C4-2B (cell line): ENCODE measurements at regions not wholly inside any gene's neighbourhood (a gene's known extent, or its start where the extent isn't known, plus 50 kb on each side); places are given as distances from the start of the nearest gene placed in this dataset.

Experiments
- ZFX ChIP-seq: fragments of 450-650 bp; IDR thresholded peaks from 2 replicates; pipeline ENCODE4 v1.6.1; 2017
- TF ChIP-seq, protein P1 (sequence below): fragments of 450-650 bp; conservative IDR thresholded peaks from 2 replicates; pipeline ENCODE4 v1.5.1; 2017; ENCODE audit warnings: mild to moderate bottlenecking

DNA sequence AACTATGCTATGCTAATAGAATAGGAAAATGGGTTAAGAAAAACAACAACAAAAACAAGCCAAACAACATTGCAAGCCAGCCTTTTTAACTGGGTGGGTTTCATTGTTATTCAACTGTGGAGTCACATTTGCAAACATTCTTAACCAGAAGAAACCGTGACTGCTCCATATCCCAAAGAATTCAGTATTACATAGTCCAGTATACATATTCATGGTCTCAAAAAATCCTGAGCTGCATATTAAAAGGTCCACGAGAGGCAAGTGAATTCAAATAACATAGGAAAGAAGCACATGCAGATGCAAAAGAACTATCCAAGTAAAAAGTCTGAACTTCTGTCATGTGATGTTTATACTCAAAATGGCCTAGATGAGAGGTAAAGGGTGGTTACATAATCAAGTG lies 179.1 kb upstream of the ETAA1 start:
- TF ChIP-seq, protein P1, sequence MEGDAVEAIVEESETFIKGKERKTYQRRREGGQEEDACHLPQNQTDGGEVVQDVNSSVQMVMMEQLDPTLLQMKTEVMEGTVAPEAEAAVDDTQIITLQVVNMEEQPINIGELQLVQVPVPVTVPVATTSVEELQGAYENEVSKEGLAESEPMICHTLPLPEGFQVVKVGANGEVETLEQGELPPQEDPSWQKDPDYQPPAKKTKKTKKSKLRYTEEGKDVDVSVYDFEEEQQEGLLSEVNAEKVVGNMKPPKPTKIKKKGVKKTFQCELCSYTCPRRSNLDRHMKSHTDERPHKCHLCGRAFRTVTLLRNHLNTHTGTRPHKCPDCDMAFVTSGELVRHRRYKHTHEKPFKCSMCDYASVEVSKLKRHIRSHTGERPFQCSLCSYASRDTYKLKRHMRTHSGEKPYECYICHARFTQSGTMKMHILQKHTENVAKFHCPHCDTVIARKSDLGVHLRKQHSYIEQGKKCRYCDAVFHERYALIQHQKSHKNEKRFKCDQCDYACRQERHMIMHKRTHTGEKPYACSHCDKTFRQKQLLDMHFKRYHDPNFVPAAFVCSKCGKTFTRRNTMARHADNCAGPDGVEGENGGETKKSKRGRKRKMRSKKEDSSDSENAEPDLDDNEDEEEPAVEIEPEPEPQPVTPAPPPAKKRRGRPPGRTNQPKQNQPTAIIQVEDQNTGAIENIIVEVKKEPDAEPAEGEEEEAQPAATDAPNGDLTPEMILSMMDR = no peak
- TF ChIP-seq ZFX = no peak
